Esophagus muscularis mucosa (tissue), 3 donors: ENCODE measurements at regions not wholly inside any gene's neighbourhood (a gene's known extent, or its start where the extent isn't known, plus 50 kb on each side); places are given as distances from the start of the nearest gene placed in this dataset.

Experiments used
- POLR2A ChIP-seq: fragments of 450-650 bp; IDR thresholded peaks from one replicate; pipeline ENCODE4 v1.6.1; 2017; ENCODE audit warnings: antibody characterized with exemption, moderate library complexity, mild to moderate bottlenecking, low read depth
- TF ChIP-seq, protein P1 (sequence below), 3 experiments: fragments of 200-600 bp in 2 of 3; fragments of 450-650 bp in 1 of 3; sonication (generic) in 2 of 3; IDR thresholded peaks; one replicate each; pipeline ENCODE4 v1.5.1; 2017 to 2019; ENCODE audit warnings: antibody characterized with exemption in 3 of 3, mild to moderate bottlenecking in 2 of 3, moderate library complexity in 1 of 3

DNA sequence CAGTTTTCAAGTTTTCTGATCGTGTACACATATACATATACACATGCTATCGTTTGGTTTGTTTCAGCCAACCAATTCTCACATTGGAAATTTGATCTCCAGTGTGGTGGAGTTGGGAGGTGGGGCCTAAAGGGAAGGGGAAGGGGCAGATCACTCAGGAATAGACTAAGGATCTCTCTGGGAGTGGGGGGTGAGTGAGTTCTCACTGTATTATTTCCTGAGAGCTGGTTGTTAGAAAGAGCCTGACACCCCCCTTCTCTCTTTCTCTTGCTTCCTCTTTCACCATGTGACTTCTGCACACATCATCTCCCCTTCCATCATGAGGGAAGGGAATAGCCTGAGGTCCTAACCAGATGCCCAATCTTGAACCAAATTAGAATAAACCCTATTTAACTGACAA lies 551.7 kb downstream of the MAT2B start:
- TF ChIP-seq, protein P1, sequence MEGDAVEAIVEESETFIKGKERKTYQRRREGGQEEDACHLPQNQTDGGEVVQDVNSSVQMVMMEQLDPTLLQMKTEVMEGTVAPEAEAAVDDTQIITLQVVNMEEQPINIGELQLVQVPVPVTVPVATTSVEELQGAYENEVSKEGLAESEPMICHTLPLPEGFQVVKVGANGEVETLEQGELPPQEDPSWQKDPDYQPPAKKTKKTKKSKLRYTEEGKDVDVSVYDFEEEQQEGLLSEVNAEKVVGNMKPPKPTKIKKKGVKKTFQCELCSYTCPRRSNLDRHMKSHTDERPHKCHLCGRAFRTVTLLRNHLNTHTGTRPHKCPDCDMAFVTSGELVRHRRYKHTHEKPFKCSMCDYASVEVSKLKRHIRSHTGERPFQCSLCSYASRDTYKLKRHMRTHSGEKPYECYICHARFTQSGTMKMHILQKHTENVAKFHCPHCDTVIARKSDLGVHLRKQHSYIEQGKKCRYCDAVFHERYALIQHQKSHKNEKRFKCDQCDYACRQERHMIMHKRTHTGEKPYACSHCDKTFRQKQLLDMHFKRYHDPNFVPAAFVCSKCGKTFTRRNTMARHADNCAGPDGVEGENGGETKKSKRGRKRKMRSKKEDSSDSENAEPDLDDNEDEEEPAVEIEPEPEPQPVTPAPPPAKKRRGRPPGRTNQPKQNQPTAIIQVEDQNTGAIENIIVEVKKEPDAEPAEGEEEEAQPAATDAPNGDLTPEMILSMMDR (IDR thresholded peaks at IDR 0.05): no peak
- no peak for TF ChIP-seq POLR2A
